ENCODE measurements at regions not wholly inside any gene's neighbourhood (a gene's known extent, or its start where the extent isn't known, plus 50 kb on each side); places are given as distances from the start of the nearest gene placed in this dataset.

- no peak for TF ChIP-seq ZBTB4 (CRISPR knock-in tag; IDR thresholded peaks at IDR 0.05)
- TF ChIP-seq CEBPZ (IDR thresholded peaks at IDR 0.05; ENCODE audit: low read depth, low read length) = no peak
- no peak for TF ChIP-seq TCF7 (IDR thresholded peaks at IDR 0.05; ENCODE audit: borderline replicate concordance)
- no peak for TF ChIP-seq SMC3 (IDR thresholded peaks at IDR 0.05; ENCODE audit: borderline replicate concordance, low read length)
- no peak for TF ChIP-seq CTCF (IDR thresholded peaks at IDR 0.05 in 2 of 3, conservative IDR thresholded peaks at IDR 0.05 in 1 of 3; ENCODE audit: control insufficient read depth in 2 of 3, extremely low read depth in 1 of 3, insufficient read depth in 1 of 3, low read depth in 3 of 3, low read length in 3 of 3)
- no peak for TF ChIP-seq TBL1XR1 (IDR thresholded peaks at IDR 0.05; ENCODE audit: low read depth, low read length)
- TF ChIP-seq TCF12 (IDR thresholded peaks at IDR 0.05; ENCODE audit: low read depth, low read length) = no peak
- TF ChIP-seq POLR2AphosphoS5 (IDR thresholded peaks at IDR 0.05; ENCODE audit: low read length) = no peak
- TF ChIP-seq ZNF274 (IDR thresholded peaks at IDR 0.05; ENCODE audit: insufficient read depth, insufficient read length) = no peak
Observed at GRCh38 chr13:31437975-31438374, 238.2 kb downstream of the B3GLCT start.

All from GM12878 (cell line).